ENCODE measurements at regions not wholly inside any gene's neighbourhood (a gene's known extent, or its start where the extent isn't known, plus 50 kb on each side); places are given as distances from the start of the nearest gene placed in this dataset.

DNA sequence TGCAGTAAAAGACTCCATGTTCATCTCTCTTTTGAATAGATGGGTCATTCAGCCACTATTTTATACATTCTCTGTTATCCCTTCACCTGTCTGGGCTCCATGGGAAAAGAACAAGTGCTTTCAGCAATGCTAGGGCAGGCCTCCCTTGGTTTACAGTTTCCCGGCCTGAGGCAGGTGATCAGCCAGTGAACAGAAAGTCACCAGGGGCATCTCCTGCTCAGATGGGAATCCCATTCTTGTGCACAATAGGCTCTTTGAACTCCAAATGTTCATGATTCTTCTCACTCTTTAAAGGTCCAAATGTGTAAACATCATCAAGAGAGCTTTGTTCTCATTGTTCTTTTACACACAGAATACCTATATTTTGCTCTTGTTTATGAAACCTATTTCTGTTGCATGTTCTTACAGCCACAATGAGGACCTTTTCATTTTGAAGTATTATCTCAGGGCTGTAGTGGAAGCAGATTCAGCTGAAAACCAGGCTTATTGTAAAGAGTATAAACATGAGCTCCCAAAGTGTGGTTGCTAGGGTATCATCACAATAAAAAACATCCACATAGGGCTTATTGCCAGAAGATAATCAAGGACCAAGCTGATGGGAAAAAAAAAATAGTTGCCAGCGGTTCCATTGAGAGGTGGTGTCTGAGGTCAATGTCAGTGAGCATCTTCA lies 267.1 kb upstream of the SGK1 start:
- TF ChIP-seq, protein P1, sequence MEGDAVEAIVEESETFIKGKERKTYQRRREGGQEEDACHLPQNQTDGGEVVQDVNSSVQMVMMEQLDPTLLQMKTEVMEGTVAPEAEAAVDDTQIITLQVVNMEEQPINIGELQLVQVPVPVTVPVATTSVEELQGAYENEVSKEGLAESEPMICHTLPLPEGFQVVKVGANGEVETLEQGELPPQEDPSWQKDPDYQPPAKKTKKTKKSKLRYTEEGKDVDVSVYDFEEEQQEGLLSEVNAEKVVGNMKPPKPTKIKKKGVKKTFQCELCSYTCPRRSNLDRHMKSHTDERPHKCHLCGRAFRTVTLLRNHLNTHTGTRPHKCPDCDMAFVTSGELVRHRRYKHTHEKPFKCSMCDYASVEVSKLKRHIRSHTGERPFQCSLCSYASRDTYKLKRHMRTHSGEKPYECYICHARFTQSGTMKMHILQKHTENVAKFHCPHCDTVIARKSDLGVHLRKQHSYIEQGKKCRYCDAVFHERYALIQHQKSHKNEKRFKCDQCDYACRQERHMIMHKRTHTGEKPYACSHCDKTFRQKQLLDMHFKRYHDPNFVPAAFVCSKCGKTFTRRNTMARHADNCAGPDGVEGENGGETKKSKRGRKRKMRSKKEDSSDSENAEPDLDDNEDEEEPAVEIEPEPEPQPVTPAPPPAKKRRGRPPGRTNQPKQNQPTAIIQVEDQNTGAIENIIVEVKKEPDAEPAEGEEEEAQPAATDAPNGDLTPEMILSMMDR (IDR thresholded peaks at IDR 0.05; ENCODE audit: low read depth, low read length, poor library complexity, severe bottlenecking), result no peak
- no peak for TF ChIP-seq EZH2phosphoT487 (IDR thresholded peaks at IDR 0.05; ENCODE audit: borderline replicate concordance, low read length)

Measured in DOHH2 (cell line).